ENCODE measurements at regions not wholly inside any gene's neighbourhood (a gene's known extent, or its start where the extent isn't known, plus 50 kb on each side); places are given as distances from the start of the nearest gene placed in this dataset.

DNA sequence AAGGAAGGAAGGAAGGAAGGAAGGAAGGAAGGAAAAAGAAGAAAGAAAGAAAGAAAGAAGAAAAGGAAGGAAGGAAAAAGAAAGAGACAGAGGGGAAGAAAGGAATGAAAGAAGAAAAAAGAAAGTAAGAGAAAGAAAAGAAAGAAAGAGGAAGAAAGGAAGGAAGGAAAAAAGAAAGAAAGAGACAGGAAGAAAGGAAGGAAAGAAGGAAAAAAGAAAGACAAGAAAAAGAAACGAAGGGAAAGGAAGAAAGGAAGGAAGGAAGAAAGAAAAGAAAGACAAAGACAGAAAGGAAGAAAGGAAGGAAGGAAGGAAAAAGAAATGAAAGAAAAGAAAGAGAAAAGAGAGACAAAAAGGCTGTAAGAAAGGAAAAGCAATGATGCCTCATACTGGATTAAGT is 101.1 kb upstream of the PPP2R3B start:
- H2BK12ac ChIP-seq (ENCODE audit: low read depth, low read length): no peak overlapping the region
- H3K4me1 ChIP-seq (replicated peaks in 1 of 4; ENCODE audit: control insufficient read depth in 3 of 4, insufficient read depth in 4 of 4, low read length in 3 of 4): no peaks in the 10 kb centered on the region
- WGBS, 2 experiments (ENCODE audit: extremely low coverage in 1 of 2, insufficient coverage in 1 of 2, insufficient read length in 1 of 2, insufficient replicate concordance in 2 of 2, low coverage in 1 of 2, low lambda C conversion rate in 2 of 2, missing lambda C conversion rate in 1 of 2): 43% methylated on average over 1 of the region's 1 CpG; no CpG with 5 or more reads in 1 of the 2 experiments
- no peaks in the 10 kb centered on the region for H3K79me1 ChIP-seq (ENCODE audit: low read depth, low read length)
- no peak overlapping the region for H2BK5ac ChIP-seq (ENCODE audit: low read depth, low read length)
- no peak overlapping the region for H2AFZ ChIP-seq (ENCODE audit: low read length)
- H3K79me2 ChIP-seq (ENCODE audit: control insufficient read depth in 1 of 2, insufficient read depth in 2 of 2, low read length in 2 of 2): no peaks in the 10 kb centered on the region
- H4K5ac ChIP-seq (ENCODE audit: insufficient read length, low read depth, low read length): no peak overlapping the region
- FAIRE-seq (no peak), DNase-seq (ENCODE audit: low read depth in 1 of 2, low spot score in 2 of 2) (no peak)
- H3K4me3 ChIP-seq (ENCODE audit: extremely low read depth in 1 of 4, insufficient read depth in 2 of 4, low read depth in 3 of 4, low read length in 4 of 4): no peak overlapping the region
- ChIA-PET CTCF (ENCODE audit: partially characterized antibody) (no interaction called here), POLR2A (ENCODE audit: partially characterized antibody) (no interaction called here)
- no peak for TF ChIP-seq SP2 (IDR thresholded peaks at IDR 0.05; ENCODE audit: low read length)
- no peak for TF ChIP-seq HDAC6 (IDR thresholded peaks at IDR 0.05; ENCODE audit: low read depth, low read length)
- H2BK15ac ChIP-seq (ENCODE audit: low read length): no peak overlapping the region
- no peak overlapping the region for H2AK5ac ChIP-seq (ENCODE audit: low read depth, low read length)
- H2BK20ac ChIP-seq (ENCODE audit: low read length): no peak overlapping the region
- no peak overlapping the region for H3K4me2 ChIP-seq (ENCODE audit: insufficient read depth in 1 of 2, low read depth in 2 of 2, low read length in 2 of 2)
- no peak overlapping the region for H3K4ac ChIP-seq (replicated peaks; ENCODE audit: insufficient read length, low read depth, low read length)
- H3K23me2 ChIP-seq (ENCODE audit: low read depth, low read length): no peaks in the 10 kb centered on the region
- H3K56ac ChIP-seq (replicated peaks; ENCODE audit: insufficient read length, low read depth, low read length): no peak overlapping the region
- no peaks in the 10 kb centered on the region; a peak in 1 of 7 replicates for H3K27me3 ChIP-seq (replicated peaks in 1 of 4; ENCODE audit: control insufficient read depth in 3 of 4, extremely low read depth in 1 of 4, insufficient read depth in 3 of 4, low read length in 3 of 4)
- H3K9ac ChIP-seq (replicated peaks in 1 of 4; ENCODE audit: extremely low read depth in 1 of 4, low read depth in 3 of 4, low read length in 3 of 4): no peak overlapping the region
- H3K36me3 ChIP-seq (ENCODE audit: control insufficient read depth in 2 of 4, insufficient read depth in 4 of 4, low read length in 3 of 4): no peaks in the 10 kb centered on the region
- no peak overlapping the region for H4K91ac ChIP-seq (replicated peaks; ENCODE audit: insufficient read length, low read length)
- H4K20me1 ChIP-seq (replicated peaks in 1 of 2; ENCODE audit: control insufficient read depth in 1 of 2, insufficient read depth in 2 of 2, low read length in 2 of 2): no peaks in the 10 kb centered on the region
- H3K14ac ChIP-seq (ENCODE audit: insufficient read length): no peak overlapping the region
- no peak overlapping the region for H2BK120ac ChIP-seq (replicated peaks; ENCODE audit: low read depth, low read length)
- H4K8ac ChIP-seq (ENCODE audit: extremely low read depth, insufficient read depth, low read length): no peak overlapping the region
- H3K9me3 ChIP-seq (ENCODE audit: insufficient read depth in 2 of 2, low read depth in 1 of 2, low read length in 1 of 2): no peaks in the 10 kb centered on the region
- no peak overlapping the region for H3K18ac ChIP-seq (ENCODE audit: extremely low read depth, low read length)
- no peak overlapping the region for H3K27ac ChIP-seq (ENCODE audit: low read depth, low read length)
- H3K23ac ChIP-seq (ENCODE audit: insufficient read length): no peak overlapping the region
